ENCODE measurements at regions not wholly inside any gene's neighbourhood (a gene's known extent, or its start where the extent isn't known, plus 50 kb on each side); places are given as distances from the start of the nearest gene placed in this dataset.

DNA sequence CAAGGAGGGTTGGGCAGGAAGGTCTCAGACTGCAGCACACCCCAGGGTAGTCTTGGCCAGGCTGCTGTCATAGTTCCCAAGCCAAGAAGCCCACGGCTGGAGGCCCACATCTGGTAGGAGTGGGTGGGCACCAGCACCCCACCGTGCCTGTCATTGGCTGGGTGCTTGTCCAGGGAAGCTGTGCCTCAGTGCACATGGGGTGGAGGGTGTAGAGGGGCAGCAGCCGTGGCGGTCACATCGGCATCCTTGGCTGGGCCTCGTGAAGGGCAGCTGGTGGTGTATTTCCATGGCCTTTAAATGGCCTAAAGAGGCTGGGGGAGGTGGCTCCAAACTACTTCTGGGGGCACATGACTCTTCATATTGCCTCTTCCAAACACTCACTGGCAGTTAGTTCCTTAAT is 119.6 kb upstream of the USP24 start:
- TF ChIP-seq, protein P1, sequence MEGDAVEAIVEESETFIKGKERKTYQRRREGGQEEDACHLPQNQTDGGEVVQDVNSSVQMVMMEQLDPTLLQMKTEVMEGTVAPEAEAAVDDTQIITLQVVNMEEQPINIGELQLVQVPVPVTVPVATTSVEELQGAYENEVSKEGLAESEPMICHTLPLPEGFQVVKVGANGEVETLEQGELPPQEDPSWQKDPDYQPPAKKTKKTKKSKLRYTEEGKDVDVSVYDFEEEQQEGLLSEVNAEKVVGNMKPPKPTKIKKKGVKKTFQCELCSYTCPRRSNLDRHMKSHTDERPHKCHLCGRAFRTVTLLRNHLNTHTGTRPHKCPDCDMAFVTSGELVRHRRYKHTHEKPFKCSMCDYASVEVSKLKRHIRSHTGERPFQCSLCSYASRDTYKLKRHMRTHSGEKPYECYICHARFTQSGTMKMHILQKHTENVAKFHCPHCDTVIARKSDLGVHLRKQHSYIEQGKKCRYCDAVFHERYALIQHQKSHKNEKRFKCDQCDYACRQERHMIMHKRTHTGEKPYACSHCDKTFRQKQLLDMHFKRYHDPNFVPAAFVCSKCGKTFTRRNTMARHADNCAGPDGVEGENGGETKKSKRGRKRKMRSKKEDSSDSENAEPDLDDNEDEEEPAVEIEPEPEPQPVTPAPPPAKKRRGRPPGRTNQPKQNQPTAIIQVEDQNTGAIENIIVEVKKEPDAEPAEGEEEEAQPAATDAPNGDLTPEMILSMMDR (IDR thresholded peaks at IDR 0.05): no peak
- no peak for TF ChIP-seq ZFX (IDR thresholded peaks at IDR 0.05; ENCODE audit: borderline replicate concordance)

Data from 22Rv1 (cell line).